NCI-H2107 treated with DMSO at 0.1 percent for 48 hours (cell line): ENCODE measurements at regions not wholly inside any gene's neighbourhood (a gene's known extent, or its start where the extent isn't known, plus 50 kb on each side); places are given as distances from the start of the nearest gene placed in this dataset.
A peak's percentile ranks its signal among the peaks of the same experiment; 100 is the strongest.
"Not testable (repeated sequence)": the region's sequence is repeated elsewhere in the genome, so short reads cannot be mapped to it uniquely, and the experiment has no call there.

ENCODE experiments used
- DNase-seq: peaks from one replicate; lab custom pipeline; 2025; ENCODE audit not compliant: unreplicated experiment; lab: John Stamatoyannopoulos, UW

DNA sequence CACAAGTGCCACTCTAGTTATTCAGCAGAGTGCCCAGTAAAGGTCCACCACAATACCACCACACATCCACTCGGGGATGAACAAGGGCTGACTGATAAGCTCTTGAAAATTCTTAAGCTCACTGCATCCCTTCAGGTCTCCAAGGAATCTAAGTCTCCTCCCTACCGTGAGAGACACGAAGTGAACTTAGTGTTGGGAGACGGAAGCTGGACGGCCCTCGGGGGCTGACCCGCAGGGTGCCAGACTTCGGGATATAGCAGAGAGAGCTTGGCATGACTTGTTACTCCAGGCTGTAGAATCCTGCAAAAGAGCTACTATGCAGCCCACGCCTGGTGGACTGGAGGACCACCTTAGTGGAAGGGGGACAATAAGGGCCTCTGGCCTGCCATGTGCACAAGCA lies 75.1 kb downstream of the LYZL1 start:
- not testable (repeated sequence) for DNase-seq

DNA sequence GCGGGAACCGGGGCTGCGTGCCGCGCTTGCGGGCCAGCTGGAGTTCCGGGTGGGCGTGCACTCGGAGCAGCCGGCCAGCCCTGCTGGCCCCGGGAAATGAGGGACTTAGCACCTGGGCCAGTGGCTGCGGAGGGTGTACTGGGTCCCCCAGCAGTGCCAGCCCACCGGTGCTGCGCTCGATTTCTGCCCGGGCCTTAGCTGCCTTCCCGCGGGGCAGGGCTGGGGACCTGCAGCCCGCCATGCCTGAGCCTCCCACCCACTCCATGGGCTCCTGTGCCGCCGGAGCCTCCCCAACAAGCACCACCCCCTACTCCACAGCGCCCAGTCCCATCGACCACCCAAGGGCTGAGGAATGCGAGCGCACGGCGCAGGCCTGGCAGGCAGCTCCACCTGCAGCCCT lies 77.3 kb downstream of the LYZL1 start:
- not testable (repeated sequence) for DNase-seq

DNA sequence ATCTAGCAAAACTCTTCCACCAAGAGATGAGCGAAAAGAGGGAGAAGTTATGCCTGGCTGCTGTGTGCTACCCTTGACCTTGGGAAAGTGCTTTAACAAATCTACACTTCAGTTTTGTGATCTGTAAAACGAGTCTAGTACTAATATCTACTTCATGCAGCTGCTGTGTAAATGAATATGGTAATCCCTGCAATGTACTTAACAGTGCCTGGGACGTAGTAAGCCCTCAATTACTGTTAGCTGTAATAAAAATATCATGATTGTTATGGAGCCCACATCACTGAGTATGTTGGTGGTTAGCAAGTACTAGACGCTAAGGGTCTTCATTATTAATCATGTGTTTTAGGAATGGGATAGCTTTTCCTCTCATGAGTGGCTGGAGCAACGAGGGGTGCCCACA lies 80.5 kb downstream of the LYZL1 start:
- no peak for DNase-seq

DNA sequence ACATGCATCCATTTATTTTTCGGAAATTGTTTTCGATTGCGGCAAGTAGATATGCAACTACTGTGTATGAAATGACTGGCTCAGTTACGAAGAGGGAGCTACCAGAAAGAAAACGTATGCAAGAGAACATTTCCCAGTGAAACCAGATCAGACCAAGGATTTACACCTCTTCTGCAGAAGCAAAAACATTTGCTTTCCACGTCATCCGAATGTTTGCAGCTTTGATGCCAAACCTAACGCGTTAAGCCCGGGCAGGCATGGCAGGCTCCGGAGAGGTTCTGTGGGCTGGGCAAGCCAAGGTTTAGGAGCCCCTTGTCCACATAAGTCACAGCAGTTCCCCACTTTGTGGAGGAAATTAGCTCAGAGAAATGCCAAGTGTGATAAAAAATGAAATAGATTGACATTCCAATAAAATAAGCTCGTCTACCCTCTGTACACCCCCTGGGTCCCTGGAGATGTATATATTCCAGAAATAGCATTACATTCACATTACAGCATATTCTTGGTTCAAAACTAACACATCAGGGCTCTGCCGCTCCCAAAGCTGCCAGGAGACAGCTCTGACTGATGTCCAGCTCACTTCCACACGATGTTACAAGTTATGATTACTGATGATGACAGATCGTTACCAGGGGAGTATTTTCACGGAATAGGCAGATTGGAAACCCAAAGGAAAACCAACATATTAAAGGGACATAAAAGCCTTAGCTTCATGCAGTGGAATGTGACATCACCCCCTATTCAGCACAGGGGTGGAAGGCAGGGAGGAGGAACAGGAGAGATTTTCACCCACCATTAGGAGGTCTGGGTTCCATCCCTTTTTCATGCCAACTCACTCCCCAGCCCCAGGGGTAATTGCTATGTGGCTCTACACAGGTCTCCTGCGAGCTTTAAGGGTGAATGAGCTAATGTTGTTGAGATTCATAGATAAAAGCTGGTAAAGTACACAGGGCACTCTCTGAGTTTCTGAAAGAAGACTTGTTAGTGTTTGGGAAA lies 81.5 kb downstream of the LYZL1 start:
- no peak for DNase-seq

DNA sequence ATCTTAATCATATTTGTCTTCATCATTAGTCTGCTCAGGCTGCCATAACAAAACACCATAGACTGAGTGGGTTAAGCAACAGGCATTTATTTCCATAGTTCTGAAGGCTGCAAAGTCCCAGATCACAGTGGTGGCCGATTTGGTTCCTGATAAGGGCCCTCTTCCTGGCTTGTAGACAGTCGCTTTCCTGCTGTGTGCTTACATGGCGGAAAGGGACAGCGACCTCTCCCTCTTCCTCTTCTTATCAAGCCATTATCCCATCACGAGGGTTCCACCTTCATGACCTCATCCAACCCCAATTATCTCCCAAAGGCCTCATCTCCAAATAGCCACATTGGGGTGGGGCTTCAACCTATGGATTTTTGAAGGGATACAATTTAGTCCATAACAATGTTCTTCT lies 84.0 kb downstream of the LYZL1 start:
- no peak for DNase-seq

DNA sequence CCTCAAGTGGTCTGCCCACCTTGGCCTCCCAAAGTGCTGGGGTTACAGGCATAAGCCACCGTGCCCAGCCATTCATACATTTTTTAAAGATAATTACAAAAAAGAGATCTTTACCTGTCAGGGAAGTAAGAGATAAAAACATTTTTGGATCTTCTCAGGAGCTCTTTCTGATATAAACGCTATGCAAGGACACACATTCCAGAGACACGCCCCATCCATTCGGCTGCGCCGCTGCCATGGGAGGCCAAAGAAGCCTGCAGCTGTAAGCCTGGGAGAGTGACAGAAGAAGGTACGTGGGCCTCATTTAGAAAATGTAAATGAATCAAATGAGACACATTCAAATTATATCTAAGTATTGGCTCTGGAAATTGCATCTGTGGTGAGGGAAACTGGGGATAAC lies 85.3 kb downstream of the LYZL1 start:
- DNase-seq = no peak

DNA sequence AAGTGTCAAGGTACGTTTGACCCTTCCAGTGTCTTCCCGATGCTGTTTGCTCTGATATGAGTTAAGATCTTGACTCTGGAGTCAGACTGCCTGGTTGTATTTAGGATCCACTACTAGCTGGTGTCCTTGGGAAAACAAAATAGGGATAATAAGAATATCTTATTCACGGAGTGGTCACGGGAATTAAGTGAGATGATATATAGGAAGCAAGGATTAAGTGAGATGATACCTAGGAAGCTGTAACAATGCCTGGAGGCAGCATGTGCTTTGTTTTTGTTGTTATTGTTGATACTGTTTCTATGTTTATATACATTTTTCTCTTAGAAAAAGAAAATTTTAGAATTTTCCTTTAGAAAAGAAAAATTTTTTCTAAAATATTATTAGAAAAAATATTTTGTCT lies 87.0 kb downstream of the LYZL1 start:
- DNase-seq = no peak

DNA sequence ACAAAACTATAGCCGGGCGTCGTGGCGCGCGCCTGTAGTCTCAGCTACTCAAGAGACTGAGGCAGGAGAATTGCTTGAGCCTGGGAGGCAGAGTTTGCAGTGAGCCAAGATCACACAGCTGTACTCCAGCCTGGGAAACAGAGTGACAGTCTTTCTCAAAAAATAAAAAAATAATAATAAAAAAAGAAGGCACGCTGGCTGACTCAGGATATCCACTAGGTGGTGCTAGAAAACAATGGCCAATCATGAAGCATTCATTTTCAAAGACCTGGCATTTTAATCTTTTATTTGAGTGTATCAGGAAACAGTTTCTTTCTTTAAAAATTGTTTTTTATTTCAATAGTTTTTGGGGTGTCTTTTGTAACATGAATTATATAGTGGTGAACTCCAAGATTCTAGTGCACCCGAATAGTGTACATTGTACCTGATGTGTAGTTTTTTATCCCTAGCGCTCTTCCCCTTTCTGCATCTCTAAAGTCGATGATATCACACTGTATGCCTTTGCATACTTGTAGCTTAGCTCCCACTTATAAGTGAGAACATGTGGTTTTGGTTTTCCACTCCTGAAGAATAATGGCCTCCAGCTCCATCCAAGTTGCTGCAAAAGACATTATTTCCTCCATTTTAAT lies 88.6 kb downstream of the LYZL1 start:
- DNase-seq = peak; percentile 6

DNA sequence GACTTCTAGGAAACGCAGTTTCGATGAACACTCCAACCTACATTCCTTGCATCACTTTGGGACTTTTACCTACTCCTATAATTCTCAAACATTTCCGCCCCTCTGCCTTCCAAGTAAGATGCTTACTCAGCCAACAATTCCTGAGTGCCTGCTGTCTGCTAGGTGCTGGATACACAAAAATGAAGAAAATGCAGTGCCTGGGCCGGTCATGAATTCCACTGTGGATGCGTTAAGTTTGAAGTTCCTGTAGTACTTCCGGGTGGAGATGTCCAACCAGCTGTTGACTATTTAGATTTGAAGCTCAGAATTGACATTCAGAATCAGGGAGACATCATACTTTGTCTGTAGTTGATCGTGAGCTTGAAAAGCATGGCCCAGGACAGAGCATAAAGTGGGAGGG lies 89.2 kb downstream of the LYZL1 start:
- DNase-seq = no peak

DNA sequence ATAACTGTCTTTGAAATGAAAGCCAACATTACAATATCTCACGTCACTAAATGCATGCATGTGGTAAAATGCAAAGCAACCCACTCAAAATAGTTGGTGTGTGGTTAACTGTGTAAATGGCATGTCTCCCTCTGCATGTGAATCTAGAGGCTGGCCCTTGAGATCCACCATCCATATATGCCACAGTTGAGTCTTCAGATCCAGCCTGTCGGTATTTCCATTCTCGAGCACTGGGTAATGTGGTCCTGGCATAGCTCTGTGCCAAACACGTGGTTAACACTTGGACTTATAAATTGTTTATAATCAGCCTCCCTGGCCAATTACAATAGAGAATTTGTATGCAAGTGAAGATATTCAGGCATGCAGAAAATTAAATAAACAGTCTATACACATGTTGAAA lies 90.3 kb downstream of the LYZL1 start:
- DNase-seq = no peak

DNA sequence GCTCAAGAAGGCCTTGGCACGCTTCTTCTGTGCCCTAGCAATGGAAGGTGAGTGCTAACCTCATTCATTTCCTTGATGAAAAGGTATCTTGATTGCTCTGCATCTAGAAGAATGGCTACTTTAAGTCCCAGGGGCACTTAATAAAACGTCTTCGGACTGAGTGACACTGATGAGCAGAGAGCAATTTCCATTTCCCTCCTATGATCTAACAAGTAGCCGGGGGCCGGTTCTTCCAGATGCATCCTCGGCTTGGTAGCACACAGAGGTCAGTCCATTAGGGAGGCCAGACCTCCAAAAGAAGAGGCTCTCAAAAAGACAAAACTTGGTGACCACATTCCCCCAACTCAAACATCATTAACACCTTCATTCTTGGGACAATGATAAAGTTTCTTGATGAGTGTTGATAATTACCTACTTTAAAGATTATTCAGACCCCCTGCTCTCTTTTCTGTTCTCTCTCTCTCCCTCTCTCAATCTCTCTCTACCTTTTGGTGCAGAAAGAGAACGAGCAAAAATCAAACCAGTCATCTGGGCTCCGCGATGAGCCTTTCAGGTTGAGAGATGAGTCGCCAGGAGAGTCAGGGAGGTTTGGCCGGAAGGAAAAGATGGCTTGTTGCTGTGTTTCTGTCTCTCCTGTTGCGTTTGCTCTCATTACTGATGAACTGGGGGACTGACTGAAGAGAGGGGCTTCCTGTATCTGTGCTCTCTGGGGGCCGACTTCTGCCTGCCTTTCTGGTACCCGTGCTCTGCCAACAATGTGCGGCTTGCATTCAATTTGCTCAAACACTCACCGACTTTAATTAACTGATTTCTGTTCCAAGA lies 91.1 kb downstream of the LYZL1 start:
- DNase-seq = not testable (repeated sequence)

DNA sequence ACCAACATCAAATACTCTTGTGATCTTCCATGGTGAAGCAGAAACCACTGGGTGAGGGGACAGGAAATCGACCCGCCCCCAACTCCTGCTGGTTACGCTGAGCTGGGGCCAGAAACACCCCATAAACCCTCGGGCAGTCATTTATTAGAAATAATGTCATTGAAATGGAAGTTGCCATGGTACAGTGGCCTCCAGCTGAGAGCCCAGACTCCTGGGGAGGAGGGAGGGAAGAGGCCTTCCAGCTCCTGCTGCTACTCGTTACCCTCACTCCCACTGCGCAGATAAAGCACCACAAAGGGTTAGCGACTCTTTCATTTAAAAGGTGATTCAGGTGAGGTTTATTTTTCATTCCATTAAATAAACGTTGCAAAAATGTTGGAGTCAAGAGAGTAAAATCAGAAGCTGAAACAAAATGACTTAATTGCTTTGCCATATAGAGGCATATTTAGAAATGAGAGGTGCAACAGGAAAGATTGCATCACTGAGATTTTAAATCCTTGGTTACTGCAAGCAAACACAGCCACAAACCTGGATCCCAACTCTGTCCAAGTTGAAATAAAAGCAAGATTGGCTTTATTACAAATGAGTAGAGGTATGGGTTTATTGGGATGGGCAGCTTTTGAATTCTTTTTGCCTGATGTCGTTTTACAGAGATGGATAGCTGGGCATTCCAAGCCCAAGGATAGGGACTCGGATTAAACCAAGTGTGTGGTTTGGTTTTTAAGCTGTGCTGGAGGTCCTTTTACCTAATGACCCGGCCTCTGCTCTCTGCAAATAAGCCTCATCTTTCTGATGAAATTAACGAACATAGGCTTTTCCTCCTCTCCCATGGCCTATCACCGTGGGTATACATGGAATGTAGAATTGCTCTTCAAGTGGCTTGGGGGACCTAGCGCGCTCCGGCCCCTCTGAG lies 92.0 kb downstream of the LYZL1 start:
- not testable (repeated sequence) for DNase-seq

DNA sequence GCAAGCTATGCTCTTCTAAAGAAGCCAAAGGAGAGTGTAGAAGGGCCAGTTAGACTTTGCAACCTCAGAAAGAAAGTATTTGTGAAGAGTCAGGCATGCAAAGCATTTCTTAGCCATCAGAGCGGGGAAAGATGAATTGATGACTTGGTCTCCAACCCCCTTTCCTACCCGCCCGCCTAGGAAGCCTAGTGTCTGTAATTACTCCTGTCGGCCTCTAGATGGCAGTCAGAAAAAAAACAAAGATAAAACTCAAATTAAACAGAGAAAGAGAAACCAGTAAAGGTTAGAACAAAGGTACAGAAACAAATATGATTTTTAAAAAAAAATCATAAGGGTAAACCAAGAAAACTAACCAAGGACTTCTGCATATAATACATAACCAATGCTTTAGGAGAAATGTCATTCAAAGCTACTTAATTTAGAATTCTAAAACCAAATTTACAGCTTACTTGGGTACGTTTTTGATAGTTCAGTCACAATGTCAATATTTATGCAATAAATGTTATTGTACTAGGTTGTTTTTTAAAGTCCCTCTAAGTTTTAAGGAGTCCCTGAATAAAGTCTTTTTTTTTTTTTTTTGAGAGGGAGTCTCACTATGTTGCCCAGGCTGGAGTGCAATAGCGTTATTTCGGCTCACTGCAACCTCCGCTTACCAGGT lies 97.6 kb downstream of the LYZL1 start:
- DNase-seq = peak; percentile 4

DNA sequence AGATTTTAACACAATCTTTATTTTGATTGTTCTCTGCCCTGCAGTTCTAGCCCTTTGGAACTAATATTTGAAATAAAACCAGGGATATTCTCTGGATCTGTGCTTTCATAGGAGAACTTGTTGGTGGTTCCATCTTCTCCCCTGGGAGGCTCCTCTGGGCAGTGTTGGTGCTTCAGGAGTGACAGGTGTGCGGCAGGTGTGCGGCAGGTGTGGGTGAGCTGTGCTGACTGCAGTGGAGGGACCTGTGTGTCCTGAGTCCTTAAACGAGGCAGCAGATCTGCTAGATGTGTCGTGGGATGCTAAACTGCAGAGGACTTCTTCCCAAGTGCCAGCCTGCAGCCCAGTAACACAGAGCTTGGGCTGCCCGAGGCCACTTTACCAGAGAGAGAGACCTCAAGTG lies 98.4 kb downstream of the LYZL1 start:
- peak; percentile 79 for DNase-seq

DNA sequence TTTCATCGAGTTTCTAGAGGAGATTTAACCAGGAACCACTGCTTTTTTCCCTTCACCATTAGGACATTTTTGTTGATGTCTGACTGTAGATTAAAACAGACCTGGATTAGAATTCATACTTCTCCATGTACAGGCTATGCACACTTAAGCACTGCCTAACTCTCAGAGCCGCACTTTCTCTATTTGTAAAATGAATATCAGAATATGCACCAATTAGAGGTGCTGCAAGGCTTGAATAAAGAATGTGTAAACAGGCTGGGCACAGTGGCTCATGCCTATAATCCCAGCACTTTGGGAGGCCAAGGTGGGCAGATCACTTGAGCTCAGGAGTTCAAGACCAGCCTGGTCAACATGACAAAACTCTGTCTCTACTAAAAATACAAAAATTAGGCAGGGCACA lies 99.2 kb downstream of the LYZL1 start:
- peak; percentile 21 for DNase-seq

DNA sequence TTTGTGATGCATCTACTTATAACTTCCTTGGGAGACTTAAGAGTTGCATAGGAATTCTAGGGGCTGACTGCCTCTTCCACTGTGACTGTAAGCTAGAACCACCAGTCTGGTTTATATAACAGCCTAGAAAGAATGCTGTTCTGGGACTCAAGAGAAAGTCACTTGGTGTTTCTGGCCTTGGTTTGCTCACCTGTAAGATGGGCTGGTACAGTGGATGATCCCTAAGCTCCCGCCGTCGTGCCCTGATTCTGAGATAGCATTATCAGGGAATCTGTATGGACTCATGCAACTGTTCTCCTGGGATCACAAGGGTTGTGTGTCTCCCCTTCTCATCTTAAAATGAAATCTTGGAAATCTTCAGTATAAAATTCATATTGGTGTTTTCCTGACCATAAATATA lies 100.6 kb downstream of the LYZL1 start:
- DNase-seq = no peak

DNA sequence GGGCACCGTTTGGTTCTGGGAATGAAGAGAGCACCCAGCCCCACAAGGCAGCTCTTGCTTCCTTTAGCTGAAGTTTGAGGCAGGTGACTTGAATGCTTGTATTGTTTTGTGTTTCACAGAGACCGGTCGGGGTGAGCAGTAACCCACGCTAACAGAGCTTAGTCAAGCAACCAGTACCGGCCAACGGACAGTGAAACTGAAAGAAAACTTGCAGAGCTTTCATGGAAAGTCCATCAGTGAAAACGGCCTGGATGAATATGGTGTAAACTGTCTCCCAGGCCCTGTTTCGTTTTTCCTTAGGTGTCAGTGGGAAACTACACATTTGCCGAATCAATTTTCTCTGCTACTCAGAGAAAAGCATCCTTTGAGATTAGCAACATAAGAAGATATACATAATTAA lies 101.1 kb downstream of the LYZL1 start:
- DNase-seq = peak; percentile 3

DNA sequence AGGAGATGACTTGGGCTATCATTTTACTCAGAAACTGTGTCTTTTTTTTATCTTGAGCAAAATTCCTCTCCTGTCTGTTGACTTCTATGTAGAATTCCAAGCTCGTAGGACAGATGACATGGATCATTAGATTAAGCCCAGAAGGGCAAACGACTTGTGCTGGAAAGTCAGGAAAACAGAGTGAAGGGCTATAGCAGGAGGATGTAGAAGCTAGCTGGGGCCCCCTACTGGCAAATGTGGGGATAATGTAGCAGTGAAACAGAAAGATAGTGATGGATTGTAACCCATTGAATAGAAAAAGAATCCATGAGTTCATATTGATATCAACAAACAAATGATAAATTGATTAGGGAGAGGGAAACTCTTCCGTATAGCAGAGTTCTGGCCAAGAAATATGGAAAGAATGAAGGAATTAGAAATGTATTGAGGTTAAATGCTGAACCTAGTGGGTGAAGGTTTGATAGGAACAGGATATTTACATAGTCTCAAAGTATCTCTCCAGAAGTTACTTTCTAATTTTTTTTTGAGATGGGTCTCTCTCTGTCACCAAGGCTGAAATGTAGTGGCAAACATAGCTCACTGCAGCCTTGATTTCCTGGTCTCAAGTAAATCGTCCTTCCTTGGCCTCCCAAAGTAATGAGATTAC lies 103.6 kb downstream of the LYZL1 start:
- peak; percentile 40 for DNase-seq

DNA sequence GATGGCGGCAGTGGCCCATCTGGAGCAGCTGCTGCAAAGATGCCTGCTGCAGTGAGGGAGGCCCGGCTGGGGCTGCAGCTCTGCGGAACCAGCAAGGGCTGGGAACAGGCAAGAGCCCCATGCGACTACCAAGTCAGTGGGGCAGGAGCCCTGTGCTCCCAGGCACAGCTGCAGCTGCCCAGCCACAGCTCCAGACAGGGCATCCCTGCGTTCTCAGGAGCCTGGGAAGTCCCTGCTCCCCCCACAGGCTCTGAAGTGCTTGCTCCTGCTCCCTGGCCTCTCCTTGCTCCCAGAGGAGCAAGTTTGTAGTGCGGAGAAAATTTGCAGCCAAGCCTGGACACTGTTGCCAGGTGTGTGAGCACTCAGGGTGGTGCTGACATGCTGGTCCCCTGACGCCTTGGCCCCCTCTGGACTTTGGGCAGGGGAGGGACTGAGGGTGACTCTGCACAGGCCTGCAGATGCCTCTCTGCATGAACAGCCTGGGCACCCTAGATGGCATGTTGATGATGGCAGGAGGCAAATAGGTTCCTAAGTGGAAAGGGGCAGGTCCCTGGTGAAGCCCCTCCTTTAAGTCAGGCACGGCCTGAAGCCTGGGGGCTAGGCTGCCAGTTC lies 105.6 kb downstream of the LYZL1 start:
- DNase-seq = no peak
